Esophagus muscularis mucosa (tissue), 4 donors: ENCODE measurements at regions not wholly inside any gene's neighbourhood (a gene's known extent, or its start where the extent isn't known, plus 50 kb on each side); places are given as distances from the start of the nearest gene placed in this dataset.

Source experiments
- CTCF ChIP-seq, 3 experiments: fragments of 200-600 bp in 2 of 3; fragments of 450-650 bp in 1 of 3; sonication (generic) in 2 of 3; IDR thresholded peaks; one replicate each; pipeline ENCODE4 v1.5.1; 2017 to 2019; ENCODE audit warnings: antibody characterized with exemption in 3 of 3, mild to moderate bottlenecking in 2 of 3, moderate library complexity in 1 of 3
- EP300 ChIP-seq: sonication (generic); formaldehyde crosslinking; IDR thresholded peaks from one replicate; pipeline ENCODE4 v1.6.1; 2017; ENCODE audit warnings: antibody characterized with exemption
- POLR2A ChIP-seq: fragments of 450-650 bp; IDR thresholded peaks from one replicate; pipeline ENCODE4 v1.6.1; 2017; ENCODE audit warnings: antibody characterized with exemption, moderate library complexity, mild to moderate bottlenecking, low read depth
- POLR2AphosphoS5 ChIP-seq, 2 donors: sonication (generic); formaldehyde crosslinking; IDR thresholded peaks; one replicate each; pipeline ENCODE4 v1.6.1; 2017; ENCODE audit warnings: antibody characterized with exemption in 2 of 2

- TF ChIP-seq CTCF (IDR thresholded peaks at IDR 0.05) = no peak
- TF ChIP-seq POLR2AphosphoS5 (IDR thresholded peaks at IDR 0.05) = no peak
- TF ChIP-seq POLR2A = no peak
- TF ChIP-seq EP300 = no peak
These were observed 112.5 kb upstream of the NR2F2 start for GRCh38 chr15:96217983-96218382.
